ENCODE measurements at regions not wholly inside any gene's neighbourhood (a gene's known extent, or its start where the extent isn't known, plus 50 kb on each side); places are given as distances from the start of the nearest gene placed in this dataset.

GRCh38 chr11:116144387-116144958 lies 628.3 kb downstream of the BUD13 start:
- Histone ChIP-seq H3K4me3 (no peak overlapping the region), H3K4me1 (no peaks in the 10 kb centered on the region), H3K9me3 (no peaks in the 10 kb centered on the region), H3K27me3 (no peaks in the 10 kb centered on the region), H3K36me3 (ENCODE audit: low read depth, missing control alignments) (no peaks in the 10 kb centered on the region), H3K27ac (no peak overlapping the region)
- WGBS, 2 donors, result 53 to 77% methylated on average over 16 to 17 of the region's 17 CpGs
- intact Hi-C loops (cut with DNase I; ENCODE audit: low total_unique reads), result no loop called here
- DNase-seq, result no peak
- TF ChIP-seq POLR2A (IDR thresholded peaks at IDR 0.05) (no peak), CTCF (IDR thresholded peaks at IDR 0.05) (no peak)

- H3K9me3 ChIP-seq, result no peaks in the 10 kb centered on the region
- DNase-seq, result no peak
- TF ChIP-seq CTCF (IDR thresholded peaks at IDR 0.05) (no peak), POLR2A (IDR thresholded peaks at IDR 0.05) (no peak)
- WGBS, 2 donors, result 88 to 98% methylated on average over 6 of the region's 6 CpGs
- H3K4me3 ChIP-seq, result no peak overlapping the region
- H3K27ac ChIP-seq, result no peak overlapping the region
- no peaks in the 10 kb centered on the region for H3K27me3 ChIP-seq
- no peaks in the 10 kb centered on the region for H3K36me3 ChIP-seq (ENCODE audit: low read depth, missing control alignments)
- intact Hi-C loops (cut with DNase I; ENCODE audit: low total_unique reads), result no loop called here
- H3K4me1 ChIP-seq, result no peaks in the 10 kb centered on the region
Observed at GRCh38 chr11:116138280-116138679, 634.1 kb upstream of the CADM1 start.

- no peak overlapping the region for H3K4me3 ChIP-seq
- no peaks in the 10 kb centered on the region for H3K36me3 ChIP-seq (ENCODE audit: low read depth, missing control alignments)
- no peak overlapping the region for H3K27ac ChIP-seq
- TF ChIP-seq POLR2A (IDR thresholded peaks at IDR 0.05) (no peak), CTCF (IDR thresholded peaks at IDR 0.05) (no peak)
- DNase-seq, result no peak
- H3K9me3 ChIP-seq, result no peaks in the 10 kb centered on the region
- intact Hi-C loops (cut with DNase I; ENCODE audit: low total_unique reads), result no loop called here
- no peaks in the 10 kb centered on the region for H3K27me3 ChIP-seq
- 70 to 73% methylated on average over 2 of the region's 2 CpGs for WGBS, 2 donors
- no peaks in the 10 kb centered on the region for H3K4me1 ChIP-seq
Observed at GRCh38 chr11:116137753-116138152, 633.5 kb upstream of the CADM1 start.

- 72 to 82% methylated on average over 9 of the region's 9 CpGs for WGBS, 2 donors
- Histone ChIP-seq H3K4me1 (no peaks in the 10 kb centered on the region), H3K4me3 (no peak overlapping the region), H3K9me3 (no peaks in the 10 kb centered on the region), H3K27ac (no peak overlapping the region), H3K27me3 (no peaks in the 10 kb centered on the region), H3K36me3 (ENCODE audit: low read depth, missing control alignments) (no peaks in the 10 kb centered on the region)
- DNase-seq, result no peak
- TF ChIP-seq POLR2A (IDR thresholded peaks at IDR 0.05) (no peak), CTCF (IDR thresholded peaks at IDR 0.05) (no peak)
- intact Hi-C loops (cut with DNase I; ENCODE audit: low total_unique reads), result no loop called here
Observed at GRCh38 chr11:116136987-116137674, 632.9 kb upstream of the CADM1 start.

GRCh38 chr11:116135891-116136290 lies 631.7 kb upstream of the CADM1 start:
- TF ChIP-seq CTCF (IDR thresholded peaks at IDR 0.05) (no peak), POLR2A (IDR thresholded peaks at IDR 0.05) (no peak)
- Histone ChIP-seq H3K4me1 (no peaks in the 10 kb centered on the region), H3K27ac (no peak overlapping the region), H3K4me3 (no peak overlapping the region), H3K9me3 (no peaks in the 10 kb centered on the region), H3K36me3 (ENCODE audit: low read depth, missing control alignments) (no peaks in the 10 kb centered on the region), H3K27me3 (no peaks in the 10 kb centered on the region)
- WGBS, 2 donors, result 76 to 84% methylated on average over 2 of the region's 2 CpGs
- intact Hi-C loops (cut with DNase I; ENCODE audit: low total_unique reads), result no loop called here
- no peak for DNase-seq
